HepG2 (cell line): ENCODE measurements at regions not wholly inside any gene's neighbourhood (a gene's known extent, or its start where the extent isn't known, plus 50 kb on each side); places are given as distances from the start of the nearest gene placed in this dataset.

Experiments
- CHD4 ChIP-seq: fragments of 200-600 bp; sonication (generic); IDR thresholded peaks from 2 replicates; pipeline ENCODE4 v1.7.0; 2017; ENCODE audit warnings: mild to moderate bottlenecking, low read length, borderline replicate concordance
- E2F5 ChIP-seq: sonication (generic); formaldehyde crosslinking; conservative IDR thresholded peaks from 2 replicates; pipeline ENCODE4 v1.4.0; 2020; ENCODE audit warnings: missing genetic modification reagents
- KDM1A ChIP-seq: IDR thresholded peaks from 2 replicates; pipeline ENCODE4 v1.6.1; 2016; ENCODE audit warnings: missing compliant biosample characterization
- KLF12 ChIP-seq: sonication (generic); formaldehyde crosslinking; IDR thresholded peaks from 2 replicates; pipeline ENCODE4 v1.4.0; 2020; ENCODE audit warnings: missing genetic modification reagents, borderline replicate concordance
- MXD3 ChIP-seq: IDR thresholded peaks from 2 replicates; pipeline ENCODE4 v1.6.1; 2016; ENCODE audit warnings: mild to moderate bottlenecking, missing biosample characterization, missing genetic modification reagents
- PHB2 ChIP-seq: fragments of 450-650 bp; IDR thresholded peaks from 2 replicates; pipeline ENCODE4 v1.6.1; 2018; ENCODE audit not compliant: partially characterized antibody
- RAD21 ChIP-seq: fragments of 450-650 bp; formaldehyde crosslinking; IDR thresholded peaks from 2 replicates; pipeline ENCODE4 v1.5.0; 2020; ENCODE audit warnings: mild to moderate bottlenecking
- SIX4 ChIP-seq: sonication (generic); formaldehyde crosslinking; IDR thresholded peaks from 2 replicates; pipeline ENCODE4 v1.4.0; 2020; ENCODE audit warnings: missing genetic modification reagents
- YY1 ChIP-seq: IDR thresholded peaks from 2 replicates; pipeline ENCODE4 v1.6.1; 2011; ENCODE audit warnings: low read length, low read depth, moderate library complexity, mild to moderate bottlenecking; ENCODE audit not compliant: insufficient read depth, insufficient replicate concordance
- ZNF383 ChIP-seq: sonication (generic); formaldehyde crosslinking; IDR thresholded peaks from 2 replicates; pipeline ENCODE4 v1.4.0; 2020; ENCODE audit warnings: missing genetic modification reagents, mild to moderate bottlenecking, borderline replicate concordance
- ZNF768 ChIP-seq: sonication (generic); formaldehyde crosslinking; IDR thresholded peaks from 2 replicates; pipeline ENCODE4 v1.4.0; 2020; ENCODE audit warnings: missing genetic modification reagents

DNA sequence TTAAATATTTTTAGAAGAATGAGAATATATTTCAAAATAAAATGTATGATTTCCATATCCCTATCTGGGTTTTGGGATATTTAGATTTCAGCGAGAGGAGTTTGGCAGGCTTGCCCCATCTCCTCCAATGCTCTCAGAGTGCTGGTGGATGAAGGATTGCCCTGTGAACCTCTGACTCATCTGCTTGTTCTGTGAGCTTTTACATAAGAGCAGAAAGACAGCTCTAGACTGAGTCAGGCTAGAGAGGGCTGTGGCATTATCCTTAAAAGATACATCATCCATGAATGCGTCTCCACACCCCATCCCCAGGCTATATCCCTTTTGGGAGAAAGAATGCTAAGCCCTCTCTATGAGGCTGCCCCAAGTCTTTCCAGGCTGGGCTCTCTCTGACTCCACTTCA lies 190.6 kb downstream of the TUBA3C start:
- TF ChIP-seq MXD3 (CRISPR knock-in tag): no peak
- no peak for TF ChIP-seq KLF12 (CRISPR knock-in tag)
- no peak for TF ChIP-seq PHB2
- TF ChIP-seq CHD4: no peak
- TF ChIP-seq E2F5 (CRISPR knock-in tag): no peak
- TF ChIP-seq RAD21 (CRISPR knock-in tag): no peak
- no peak for TF ChIP-seq KDM1A (CRISPR knock-in tag)
- TF ChIP-seq ZNF768 (CRISPR knock-in tag): no peak
- no peak for TF ChIP-seq SIX4 (CRISPR knock-in tag)
- no peak for TF ChIP-seq ZNF383
- TF ChIP-seq YY1: no peak
